Gastroesophageal sphincter (tissue), 4 donors: ENCODE measurements at regions not wholly inside any gene's neighbourhood (a gene's known extent, or its start where the extent isn't known, plus 50 kb on each side); places are given as distances from the start of the nearest gene placed in this dataset.

Source experiments
- ATAC-seq: fragments of 150-250 bp; one replicate; pipeline ENCODE4 v1.9.1; 2016; ENCODE audit warnings: mild to moderate bottlenecking, moderate library complexity
- H3K27ac ChIP-seq, 4 donors: fragments of 200-600 bp; sonication (generic) in 3 of 4; 1 replicate in 3 of 4; 2 replicates in 1 of 4; pipeline ENCODE4 v1.5.1; 2016 to 2019
- H3K27me3 ChIP-seq: fragments of 200-600 bp; sonication (generic); one replicate; pipeline ENCODE4 v1.5.1; 2019
- H3K36me3 ChIP-seq, 2 donors: fragments of 200-600 bp; sonication (generic); one replicate each; pipeline ENCODE4 v1.5.1; 2019; ENCODE audit warnings: control low read depth in 1 of 2
- H3K4me1 ChIP-seq, 3 donors: fragments of 200-600 bp; sonication (generic); 1 replicate in 2 of 3; 2 replicates in 1 of 3; pipeline ENCODE4 v1.5.1; 2016 to 2019; ENCODE audit warnings: control low read depth in 2 of 3
- H3K4me3 ChIP-seq, 2 donors: fragments of 200-600 bp; sonication (generic); one replicate each; pipeline ENCODE4 v1.5.1; 2019; ENCODE audit warnings: mild to moderate bottlenecking in 1 of 2, moderate library complexity in 1 of 2
- H3K9me3 ChIP-seq, 3 donors: fragments of 200-600 bp; sonication (generic); one replicate each; pipeline ENCODE4 v1.5.1; 2017 to 2019; ENCODE audit warnings: control low read depth in 2 of 3
- EP300 ChIP-seq: sonication (generic); formaldehyde crosslinking; IDR thresholded peaks from one replicate; pipeline ENCODE4 v1.6.1; 2017; ENCODE audit warnings: antibody characterized with exemption, mild to moderate bottlenecking
- POLR2A ChIP-seq, 2 donors: fragments of 450-650 bp; IDR thresholded peaks; one replicate each; pipeline ENCODE4 v1.6.1; 2017; ENCODE audit warnings: antibody characterized with exemption in 2 of 2, mild to moderate bottlenecking in 2 of 2, moderate library complexity in 1 of 2
- POLR2AphosphoS5 ChIP-seq: sonication (generic); formaldehyde crosslinking; IDR thresholded peaks from one replicate; pipeline ENCODE4 v1.6.1; 2017; ENCODE audit warnings: antibody characterized with exemption
- WGBS, 2 donors: methylation state at CpG; one replicate each; pipeline ENCODE4 v1.1.5; 2018; ENCODE audit warnings: low coverage in 1 of 2; 5-methylcytosine and 5-hydroxymethylcytosine counted together
- TF ChIP-seq, protein P1 (sequence below), 4 experiments: fragments of 200-600 bp in 2 of 4; fragments of 450-650 bp in 2 of 4; sonication (generic) in 1 of 4; IDR thresholded peaks; one replicate each; pipeline ENCODE4 v1.5.1; 2017 to 2019; ENCODE audit warnings: antibody characterized with exemption in 4 of 4, mild to moderate bottlenecking in 2 of 4, moderate library complexity in 2 of 4

DNA sequence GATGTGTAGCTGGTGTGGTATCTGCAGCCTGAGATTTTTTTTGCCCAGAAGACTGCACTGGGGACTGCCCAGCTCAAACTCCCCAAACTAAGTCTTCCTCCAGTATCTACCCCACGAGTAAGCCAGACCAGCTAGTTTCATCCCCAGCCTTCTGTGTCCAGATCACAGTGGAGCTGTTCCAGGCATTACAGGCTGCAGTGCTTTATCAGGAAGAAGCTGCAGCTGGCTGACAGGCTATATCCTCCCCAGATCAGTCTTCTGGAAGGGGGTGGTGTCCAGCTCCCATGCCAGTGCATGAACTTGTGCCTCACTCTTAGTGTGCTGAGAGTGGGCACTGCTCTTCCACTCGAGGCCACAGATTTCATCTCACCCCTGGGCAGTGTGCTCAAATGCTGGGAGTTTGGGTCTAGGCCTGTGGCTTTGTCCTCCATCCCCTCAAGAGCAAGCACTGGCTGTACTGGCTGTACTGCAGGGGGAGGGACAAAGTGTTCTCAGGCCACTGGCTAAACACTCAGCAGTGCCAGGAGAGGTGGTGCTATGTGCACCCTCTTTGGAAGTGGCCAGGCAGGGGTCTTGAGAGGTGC, 679.1 kb upstream of the COBL start:
- Histone ChIP-seq H3K4me3 (no peak overlapping the region), H3K9me3 (peaks cover 0 to 15% (median 0%) of the 10 kb centered on the region in 3 donors), H3K27me3 (no peaks in the 10 kb centered on the region), H3K27ac (no peak overlapping the region), H3K4me1 (no peaks in the 10 kb centered on the region), H3K36me3 (no peaks in the 10 kb centered on the region)
- no peak for ATAC-seq
- TF ChIP-seq POLR2A (IDR thresholded peaks at IDR 0.05), result no peak
- no peak for TF ChIP-seq EP300
- TF ChIP-seq, protein P1, sequence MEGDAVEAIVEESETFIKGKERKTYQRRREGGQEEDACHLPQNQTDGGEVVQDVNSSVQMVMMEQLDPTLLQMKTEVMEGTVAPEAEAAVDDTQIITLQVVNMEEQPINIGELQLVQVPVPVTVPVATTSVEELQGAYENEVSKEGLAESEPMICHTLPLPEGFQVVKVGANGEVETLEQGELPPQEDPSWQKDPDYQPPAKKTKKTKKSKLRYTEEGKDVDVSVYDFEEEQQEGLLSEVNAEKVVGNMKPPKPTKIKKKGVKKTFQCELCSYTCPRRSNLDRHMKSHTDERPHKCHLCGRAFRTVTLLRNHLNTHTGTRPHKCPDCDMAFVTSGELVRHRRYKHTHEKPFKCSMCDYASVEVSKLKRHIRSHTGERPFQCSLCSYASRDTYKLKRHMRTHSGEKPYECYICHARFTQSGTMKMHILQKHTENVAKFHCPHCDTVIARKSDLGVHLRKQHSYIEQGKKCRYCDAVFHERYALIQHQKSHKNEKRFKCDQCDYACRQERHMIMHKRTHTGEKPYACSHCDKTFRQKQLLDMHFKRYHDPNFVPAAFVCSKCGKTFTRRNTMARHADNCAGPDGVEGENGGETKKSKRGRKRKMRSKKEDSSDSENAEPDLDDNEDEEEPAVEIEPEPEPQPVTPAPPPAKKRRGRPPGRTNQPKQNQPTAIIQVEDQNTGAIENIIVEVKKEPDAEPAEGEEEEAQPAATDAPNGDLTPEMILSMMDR (IDR thresholded peaks at IDR 0.05), result no peak
- no peak for TF ChIP-seq POLR2AphosphoS5
- no CpG with 5 or more reads among the region's 2 CpGs for WGBS, 2 donors

DNA sequence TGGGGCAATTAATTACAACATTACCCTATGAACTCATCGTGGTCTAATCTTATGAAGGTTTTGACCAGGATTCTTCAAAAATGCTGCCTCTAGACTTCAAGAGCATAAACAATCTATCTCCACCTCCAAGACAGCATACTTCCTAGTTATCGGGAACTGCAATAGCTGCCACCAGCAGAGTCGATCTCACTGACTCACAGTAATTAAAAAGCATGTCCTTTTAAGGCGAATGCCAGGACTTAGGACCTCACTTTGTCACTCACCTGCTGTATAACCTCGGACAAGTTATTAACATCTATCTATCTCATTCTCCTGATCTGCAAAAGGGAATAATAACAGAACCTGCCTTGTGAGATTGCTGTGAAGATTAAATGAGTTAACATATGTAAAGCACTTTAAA, 666.0 kb upstream of the COBL start:
- ATAC-seq, result no peak
- no peaks in the 10 kb centered on the region for H3K27me3 ChIP-seq
- no peaks in the 10 kb centered on the region for H3K4me1 ChIP-seq
- TF ChIP-seq POLR2AphosphoS5 (no peak), POLR2A (IDR thresholded peaks at IDR 0.05) (no peak), EP300 (no peak)
- TF ChIP-seq, protein P1 (IDR thresholded peaks at IDR 0.05), result no peak
- no peaks in the 10 kb centered on the region for H3K9me3 ChIP-seq
- no peak overlapping the region for H3K4me3 ChIP-seq
- 33 to 48% methylated on average over 4 to 5 of the region's 5 CpGs for WGBS, 2 donors
- H3K27ac ChIP-seq, result no peak overlapping the region
- H3K36me3 ChIP-seq, result no peaks in the 10 kb centered on the region

DNA sequence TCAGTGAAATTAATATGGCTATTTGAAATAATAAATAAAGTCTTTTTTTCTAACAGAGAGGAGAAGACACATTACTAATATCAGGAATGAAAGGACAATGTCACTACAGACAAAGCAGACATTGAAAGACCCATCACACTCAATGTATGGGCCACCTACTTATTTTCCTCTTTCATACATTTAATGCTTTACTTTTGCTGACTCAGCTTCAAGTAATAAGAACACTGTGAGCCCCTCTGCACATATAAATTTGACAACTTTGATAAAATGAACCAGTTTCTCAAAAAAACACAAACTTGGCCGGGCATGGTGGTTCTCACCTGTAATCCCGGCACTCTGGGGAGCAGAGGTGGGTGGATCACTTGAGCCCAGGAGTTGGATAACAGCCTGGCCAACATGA, 664.2 kb upstream of the COBL start:
- Histone ChIP-seq H3K4me3 (no peak overlapping the region), H3K9me3 (no peaks in the 10 kb centered on the region), H3K4me1 (no peaks in the 10 kb centered on the region), H3K27me3 (no peaks in the 10 kb centered on the region), H3K27ac (no peak overlapping the region), H3K36me3 (no peaks in the 10 kb centered on the region)
- ATAC-seq, result no peak
- 67% methylated on average over 1 of the region's 2 CpGs; no CpG with 5 or more reads in 1 of the 2 donors for WGBS, 2 donors
- TF ChIP-seq EP300 (no peak), POLR2A (IDR thresholded peaks at IDR 0.05) (no peak), POLR2AphosphoS5 (no peak)
- TF ChIP-seq, protein P1 (IDR thresholded peaks at IDR 0.05), result no peak

DNA sequence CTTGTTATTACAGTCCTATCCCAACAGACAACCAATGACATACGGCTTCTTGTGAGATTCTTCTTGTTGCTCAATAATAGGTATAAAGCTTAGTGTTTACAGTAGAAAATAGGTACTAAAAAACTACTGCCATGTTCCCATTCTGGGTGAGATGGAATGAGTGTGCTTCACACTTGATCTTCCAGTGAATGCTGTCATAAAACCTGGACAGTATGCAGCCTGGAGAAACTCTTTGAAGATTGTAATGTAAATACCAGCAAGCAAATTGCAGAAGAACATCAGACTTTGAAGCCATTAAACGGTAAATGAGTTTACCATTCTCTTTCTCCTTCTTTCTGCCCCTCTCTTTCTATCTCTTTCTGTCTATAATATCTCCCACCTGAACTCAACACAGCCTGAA, 663.7 kb upstream of the COBL start:
- Histone ChIP-seq H3K27ac (no peak overlapping the region), H3K4me1 (no peaks in the 10 kb centered on the region), H3K9me3 (no peaks in the 10 kb centered on the region), H3K36me3 (no peaks in the 10 kb centered on the region), H3K4me3 (no peak overlapping the region), H3K27me3 (no peaks in the 10 kb centered on the region)
- TF ChIP-seq EP300, result no peak
- TF ChIP-seq POLR2A (IDR thresholded peaks at IDR 0.05), result no peak
- TF ChIP-seq, protein P1 (IDR thresholded peaks at IDR 0.05), result no peak
- TF ChIP-seq POLR2AphosphoS5, result no peak
- 46 to 59% methylated on average over 2 of the region's 2 CpGs for WGBS, 2 donors
- no peak for ATAC-seq

DNA sequence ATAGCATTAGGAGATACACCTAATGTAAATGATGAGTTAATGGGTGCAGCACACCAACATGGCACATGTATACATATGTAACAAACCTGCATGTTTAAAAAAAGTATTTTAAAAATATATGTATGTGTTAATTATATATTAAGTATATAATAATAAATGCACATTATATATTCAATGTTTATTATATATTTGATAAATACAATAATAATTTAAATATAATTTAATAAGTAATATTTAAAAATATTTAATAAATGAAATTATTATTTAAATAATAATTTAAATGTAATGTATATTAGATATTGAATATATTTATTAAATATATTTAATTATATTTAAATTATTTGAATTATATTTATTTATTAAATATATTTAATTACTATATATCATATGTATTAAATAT, 661.3 kb upstream of the COBL start:
- Histone ChIP-seq H3K4me3 (no peak overlapping the region), H3K36me3 (no peaks in the 10 kb centered on the region), H3K27me3 (no peaks in the 10 kb centered on the region), H3K4me1 (no peaks in the 10 kb centered on the region), H3K9me3 (no peaks in the 10 kb centered on the region), H3K27ac (no peak overlapping the region)
- TF ChIP-seq POLR2A (IDR thresholded peaks at IDR 0.05), result no peak
- TF ChIP-seq, protein P1 (IDR thresholded peaks at IDR 0.05), result no peak
- no peak for TF ChIP-seq POLR2AphosphoS5
- TF ChIP-seq EP300, result no peak
- no peak for ATAC-seq
